GM12864 (cell line): ENCODE measurements at regions not wholly inside any gene's neighbourhood (a gene's known extent, or its start where the extent isn't known, plus 50 kb on each side); places are given as distances from the start of the nearest gene placed in this dataset.
A peak's percentile ranks its signal among the peaks of the same experiment; 100 is the strongest.

ENCODE experiments used
- DNase-seq: peaks from one replicate; pipeline ENCODE4 v3.0.0-alpha.2; 2011; ENCODE audit warnings: low read depth
- H3K4me3 ChIP-seq: 2 replicates; pipeline ENCODE4 v1.5.1; 2011; ENCODE audit warnings: mild to moderate bottlenecking, low read depth, low read length, control low read depth
- CTCF ChIP-seq: IDR thresholded peaks from 2 replicates; pipeline ENCODE4 v1.5.1; 2011; ENCODE audit warnings: low read depth, mild to moderate bottlenecking, moderate library complexity, low read length, control low read depth, inconsistent platforms; ENCODE audit errors: missing control alignments

GRCh38 chr1:50278961-50279360 is 144.3 kb downstream of the DMRTA2 start:
- TF ChIP-seq CTCF = no peak
- DNase-seq = no peak
- H3K4me3 ChIP-seq = no peak overlapping the region

GRCh38 chr1:50278410-50278809 is 144.8 kb downstream of the DMRTA2 start:
- H3K4me3 ChIP-seq = no peak overlapping the region
- no peak for DNase-seq
- TF ChIP-seq CTCF = no peak

- H3K4me3 ChIP-seq = no peak overlapping the region
- TF ChIP-seq CTCF = no peak
- no peak for DNase-seq
These were observed 147.7 kb downstream of the DMRTA2 start for GRCh38 chr1:50275566-50275965.

- no peak overlapping the region for H3K4me3 ChIP-seq
- DNase-seq = no peak
- no peak for TF ChIP-seq CTCF
These were observed 150.3 kb downstream of the DMRTA2 start for GRCh38 chr1:50272912-50273311.

GRCh38 chr1:50271968-50272578 is 151.2 kb downstream of the DMRTA2 start:
- TF ChIP-seq CTCF = peak; percentile 73
- no peak overlapping the region for H3K4me3 ChIP-seq
- DNase-seq = no peak

- no peak for DNase-seq
- TF ChIP-seq CTCF = no peak
- no peak overlapping the region for H3K4me3 ChIP-seq
These were observed 151.9 kb downstream of the DMRTA2 start for GRCh38 chr1:50271337-50271736.

GRCh38 chr1:50270926-50271325 is 152.3 kb downstream of the DMRTA2 start:
- no peak for TF ChIP-seq CTCF
- DNase-seq = no peak
- H3K4me3 ChIP-seq = no peak overlapping the region
